Trophoblast cell (in vitro differentiated cells and primary cell): ENCODE measurements at regions not wholly inside any gene's neighbourhood (a gene's known extent, or its start where the extent isn't known, plus 50 kb on each side); places are given as distances from the start of the nearest gene placed in this dataset.

Experiments
- DNase-seq, 2 donors: peaks; one replicate each; pipeline ENCODE4 v3.0.0-alpha.2; 2016
- H2AFZ ChIP-seq: 2 replicates; pipeline ENCODE4 v1.6.1; 2013; ENCODE audit warnings: low read length, moderate library complexity, mild to moderate bottlenecking; ENCODE audit not compliant: insufficient read depth, poor library complexity
- H2AK5ac ChIP-seq: 2 replicates; pipeline ENCODE4 v1.6.1; 2013; ENCODE audit warnings: mild to moderate bottlenecking, low read length
- H2BK120ac ChIP-seq: 2 replicates; pipeline ENCODE4 v1.6.1; 2013; ENCODE audit warnings: low read length, mild to moderate bottlenecking, moderate library complexity; ENCODE audit not compliant: insufficient read depth, poor library complexity
- H2BK12ac ChIP-seq: 2 replicates; pipeline ENCODE4 v1.6.1; 2013; ENCODE audit warnings: mild to moderate bottlenecking, low read length, moderate library complexity
- H2BK5ac ChIP-seq: 2 replicates; pipeline ENCODE4 v1.6.1; 2013; ENCODE audit warnings: low read length, low read depth, moderate library complexity, mild to moderate bottlenecking; ENCODE audit not compliant: poor library complexity
- H3K14ac ChIP-seq: 2 replicates; pipeline ENCODE4 v1.6.1; 2013; ENCODE audit warnings: mild to moderate bottlenecking, low read length
- H3K18ac ChIP-seq: 2 replicates; pipeline ENCODE4 v1.6.1; 2013; ENCODE audit warnings: mild to moderate bottlenecking, low read length
- H3K23ac ChIP-seq: 2 replicates; pipeline ENCODE4 v1.6.1; 2013; ENCODE audit warnings: low read length
- H3K27ac ChIP-seq: 2 replicates; pipeline ENCODE4 v1.5.1; 2013; ENCODE audit warnings: low read depth, mild to moderate bottlenecking, inconsistent platforms, low read length, moderate library complexity
- H3K27me3 ChIP-seq: 2 replicates; pipeline ENCODE4 v1.6.1; 2013; ENCODE audit warnings: inconsistent platforms, mild to moderate bottlenecking, low read length, moderate library complexity; ENCODE audit not compliant: insufficient read depth
- H3K36me3 ChIP-seq, 2 experiments: 1 replicate in 1 of 2; 2 replicates in 1 of 2; pipeline ENCODE4 v1.6.1; 2013; ENCODE audit warnings: low read length in 2 of 2, mild to moderate bottlenecking in 2 of 2, moderate library complexity in 1 of 2; ENCODE audit not compliant: insufficient read depth in 2 of 2, control insufficient read depth in 1 of 2
- H3K4ac ChIP-seq: 2 replicates; pipeline ENCODE4 v1.6.1; 2013; ENCODE audit warnings: low read depth, mild to moderate bottlenecking, low read length, moderate library complexity
- H3K4me1 ChIP-seq, 2 experiments: 1 replicate in 1 of 2; 2 replicates in 1 of 2; pipeline ENCODE4 v1.6.1; 2013; ENCODE audit warnings: low read length in 2 of 2, mild to moderate bottlenecking in 2 of 2, moderate library complexity in 1 of 2; ENCODE audit not compliant: insufficient read depth in 2 of 2, control insufficient read depth in 1 of 2
- H3K4me2 ChIP-seq: 2 replicates; pipeline ENCODE4 v1.6.1; 2013; ENCODE audit warnings: inconsistent platforms, mild to moderate bottlenecking, low read length, moderate library complexity
- H3K4me3 ChIP-seq: 2 replicates; pipeline ENCODE4 v1.5.1; 2013; ENCODE audit warnings: mild to moderate bottlenecking, low read depth, low read length, inconsistent platforms
- H3K79me1 ChIP-seq: one replicate; pipeline ENCODE4 v1.6.1; 2013; ENCODE audit warnings: low read length
- H3K79me2 ChIP-seq: 2 replicates; pipeline ENCODE4 v1.6.1; 2013; ENCODE audit warnings: low read length, mild to moderate bottlenecking; ENCODE audit not compliant: control insufficient read depth, insufficient read depth, poor library complexity
- H3K9ac ChIP-seq: 2 replicates; pipeline ENCODE4 v1.6.1; 2013; ENCODE audit warnings: mild to moderate bottlenecking, low read length
- H3K9me3 ChIP-seq: 2 replicates; pipeline ENCODE4 v1.6.1; 2013; ENCODE audit warnings: low read depth, mild to moderate bottlenecking, control low read depth, inconsistent platforms, low read length; ENCODE audit not compliant: insufficient read depth
- H4K12ac ChIP-seq: 2 replicates; pipeline ENCODE4 v1.6.1; 2013; ENCODE audit warnings: low read depth, mild to moderate bottlenecking, low read length, moderate library complexity
- H4K8ac ChIP-seq: 2 replicates; pipeline ENCODE4 v1.6.1; 2013; ENCODE audit warnings: low read depth, mild to moderate bottlenecking, low read length, moderate library complexity
- H4K91ac ChIP-seq: one replicate; pipeline ENCODE4 v1.6.1; 2013; ENCODE audit warnings: low read depth, mild to moderate bottlenecking, low read length, moderate library complexity
- WGBS: extraction: QIAGEN DNeasy Blood & Tissue Kit; methylation state at CpG from one replicate; pipeline ENCODE4 v1.1.7; 2013; ENCODE audit warnings: missing lambda C conversion rate; ENCODE audit not compliant: insufficient read length, insufficient coverage; ENCODE audit errors: extremely low coverage; 5-methylcytosine and 5-hydroxymethylcytosine counted together

DNA sequence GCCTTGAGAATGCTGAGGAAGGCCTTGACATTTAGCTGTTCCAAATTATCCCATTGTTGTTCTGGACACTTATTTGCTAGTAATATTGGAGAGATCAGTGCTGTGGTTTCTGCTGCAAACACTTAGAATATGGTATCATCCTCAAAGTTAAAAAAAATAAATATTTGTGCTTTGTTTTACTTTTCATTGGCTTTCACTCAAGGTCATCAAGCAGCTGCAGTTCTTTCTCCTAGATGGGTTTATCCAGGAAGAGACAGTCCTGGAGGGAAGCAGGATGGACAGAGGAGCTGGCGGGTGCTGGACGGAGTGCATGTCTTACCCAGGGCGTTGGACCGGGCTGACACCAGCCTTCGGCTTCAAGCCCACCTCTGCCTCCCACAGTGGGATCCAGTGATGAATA, 193.6 kb downstream of the MTRR start:
- DNase-seq, result no peak
- Histone ChIP-seq H4K8ac (no peak overlapping the region), H3K36me3 (no peaks in the 10 kb centered on the region), H2AK5ac (no peak overlapping the region), H3K27ac (no peak overlapping the region), H2BK12ac (no peak overlapping the region), H3K4me3 (no peak overlapping the region), H4K12ac (no peak overlapping the region), H2BK5ac (no peak overlapping the region), H3K18ac (no peak overlapping the region), H3K79me1 (no peaks in the 10 kb centered on the region), H3K4me1 (no peaks in the 10 kb centered on the region), H3K27me3 (peaks cover 2% of the 10 kb centered on the region), H2AFZ (no peak overlapping the region), H3K79me2 (no peaks in the 10 kb centered on the region), H3K9me3 (no peaks in the 10 kb centered on the region), H3K9ac (no peak overlapping the region), H3K14ac (no peak overlapping the region), H3K4me2 (no peak overlapping the region), H3K4ac (no peak overlapping the region), H2BK120ac (no peak overlapping the region), H4K91ac (no peak overlapping the region), H3K23ac (no peak overlapping the region)
- no CpG with 5 or more reads among the region's 5 CpGs for WGBS

DNA sequence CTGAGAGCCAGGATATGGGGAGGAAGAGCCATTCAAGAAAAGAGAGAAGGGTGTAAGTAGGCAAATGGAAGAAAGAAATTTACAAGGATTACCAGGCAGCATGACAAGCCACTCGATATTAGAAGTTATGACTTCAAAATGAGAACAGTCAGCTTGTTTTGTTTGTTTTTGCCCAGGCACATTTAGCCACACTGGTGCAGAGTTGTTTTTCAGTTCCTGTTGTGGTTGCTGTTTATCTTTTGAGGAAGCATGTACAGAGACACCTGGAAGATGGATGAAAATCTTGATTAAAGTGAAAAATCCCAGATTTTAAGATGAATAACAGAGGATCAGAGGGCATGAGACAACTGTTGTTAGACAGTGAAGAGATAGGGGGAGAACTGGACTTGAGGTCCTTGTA, 199.1 kb downstream of the MTRR start:
- no peak overlapping the region for H2BK12ac ChIP-seq
- H2BK120ac ChIP-seq, result no peak overlapping the region
- no peak overlapping the region for H2AK5ac ChIP-seq
- no peaks in the 10 kb centered on the region for H3K4me1 ChIP-seq
- no peak overlapping the region for H3K27ac ChIP-seq
- no peak overlapping the region for H4K12ac ChIP-seq
- no peaks in the 10 kb centered on the region for H3K9me3 ChIP-seq
- no peak overlapping the region for H3K23ac ChIP-seq
- DNase-seq, result no peak
- H3K9ac ChIP-seq, result no peak overlapping the region
- H3K4me2 ChIP-seq, result no peak overlapping the region
- H3K79me1 ChIP-seq, result no peaks in the 10 kb centered on the region
- H3K36me3 ChIP-seq, result no peaks in the 10 kb centered on the region
- no peak overlapping the region for H2BK5ac ChIP-seq
- H3K14ac ChIP-seq, result no peak overlapping the region
- H3K4me3 ChIP-seq, result no peak overlapping the region
- peaks cover 2% of the 10 kb centered on the region for H3K27me3 ChIP-seq
- no peak overlapping the region for H3K4ac ChIP-seq
- no peak overlapping the region for H3K18ac ChIP-seq
- H4K91ac ChIP-seq, result no peak overlapping the region
- WGBS, result no CpG with 5 or more reads among the region's 1 CpG
- H4K8ac ChIP-seq, result no peak overlapping the region
- no peak overlapping the region for H2AFZ ChIP-seq
- H3K79me2 ChIP-seq, result no peaks in the 10 kb centered on the region

DNA sequence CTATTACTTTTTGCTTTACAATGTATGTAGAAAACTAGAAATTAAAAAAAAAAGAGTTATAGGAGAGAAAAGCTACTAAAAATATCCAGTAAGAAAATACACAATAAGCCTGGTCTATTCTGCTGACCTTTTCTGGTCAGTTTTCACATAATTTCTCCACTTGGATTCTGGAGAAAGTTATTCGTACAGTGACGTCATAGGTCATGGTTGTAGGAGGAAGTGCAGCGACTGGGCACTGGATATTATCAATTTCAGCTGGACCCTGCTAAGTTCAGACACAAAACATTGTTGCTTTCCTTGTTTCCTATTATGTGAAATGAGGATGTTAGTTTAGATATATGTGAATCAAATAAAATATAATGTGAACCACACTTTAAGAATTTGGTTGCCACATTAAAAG, 201.2 kb downstream of the MTRR start:
- no peak overlapping the region for H2BK5ac ChIP-seq
- no peaks in the 10 kb centered on the region for H3K79me1 ChIP-seq
- no peak overlapping the region for H2BK12ac ChIP-seq
- H3K14ac ChIP-seq, result no peak overlapping the region
- H3K4me2 ChIP-seq, result no peak overlapping the region
- DNase-seq, result no peak
- H4K91ac ChIP-seq, result no peak overlapping the region
- no peak overlapping the region for H3K9ac ChIP-seq
- no peak overlapping the region for H4K8ac ChIP-seq
- H2AK5ac ChIP-seq, result no peak overlapping the region
- H3K4me1 ChIP-seq, result no peaks in the 10 kb centered on the region
- H3K27ac ChIP-seq, result no peak overlapping the region
- no peaks in the 10 kb centered on the region for H3K27me3 ChIP-seq
- no peak overlapping the region for H3K23ac ChIP-seq
- no peaks in the 10 kb centered on the region for H3K79me2 ChIP-seq
- no peak overlapping the region for H4K12ac ChIP-seq
- no peaks in the 10 kb centered on the region for H3K36me3 ChIP-seq
- H3K9me3 ChIP-seq, result no peaks in the 10 kb centered on the region
- no CpG with 5 or more reads among the region's 3 CpGs for WGBS
- no peak overlapping the region for H3K4ac ChIP-seq
- no peak overlapping the region for H3K18ac ChIP-seq
- H3K4me3 ChIP-seq, result no peak overlapping the region
- H2BK120ac ChIP-seq, result no peak overlapping the region
- no peak overlapping the region for H2AFZ ChIP-seq

DNA sequence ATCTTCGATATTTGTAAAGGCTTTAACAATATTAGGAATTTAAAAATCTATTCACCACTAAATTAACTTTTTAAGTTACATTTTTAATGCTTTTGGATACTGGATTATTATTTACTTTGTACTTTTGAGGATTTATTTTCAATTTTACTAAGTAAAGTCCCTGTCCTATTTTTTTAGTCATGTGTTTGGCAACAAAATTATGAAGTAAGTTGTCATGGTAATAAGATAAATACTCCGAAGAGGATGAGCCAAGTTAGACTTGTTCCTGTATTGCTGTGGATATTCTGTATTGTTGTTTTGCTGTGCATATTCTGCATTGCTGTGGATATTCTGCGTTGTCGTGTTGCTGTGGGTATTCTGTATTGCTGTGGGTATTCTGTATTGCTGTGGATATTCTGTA, 210.1 kb downstream of the MTRR start:
- Histone ChIP-seq H3K27me3 (no peaks in the 10 kb centered on the region), H3K36me3 (no peaks in the 10 kb centered on the region), H2BK12ac (no peak overlapping the region), H4K12ac (no peak overlapping the region), H4K8ac (no peak overlapping the region), H3K9ac (no peak overlapping the region), H3K18ac (no peak overlapping the region), H3K4me3 (no peak overlapping the region), H3K79me2 (no peaks in the 10 kb centered on the region), H3K9me3 (no peaks in the 10 kb centered on the region), H3K4me2 (no peak overlapping the region), H2AFZ (no peak overlapping the region), H3K23ac (no peak overlapping the region), H3K27ac (no peak overlapping the region), H2AK5ac (no peak overlapping the region), H2BK5ac (no peak overlapping the region), H3K4ac (no peak overlapping the region), H3K14ac (no peak overlapping the region), H3K79me1 (no peaks in the 10 kb centered on the region), H4K91ac (no peak overlapping the region), H2BK120ac (no peak overlapping the region), H3K4me1 (no peaks in the 10 kb centered on the region)
- DNase-seq, result no peak
- WGBS, result no CpG with 5 or more reads among the region's 4 CpGs
